ENCODE measurements at regions not wholly inside any gene's neighbourhood (a gene's known extent, or its start where the extent isn't known, plus 50 kb on each side); places are given as distances from the start of the nearest gene placed in this dataset.

GRCh38 chr11:69368119-69368880, 74.3 kb downstream of the MYEOV start:
- Histone ChIP-seq H3K4me3 (ENCODE audit: low read length) (no peak overlapping the region), H3K36me3 (ENCODE audit: control insufficient read depth, insufficient read depth, low read length) (no peaks in the 10 kb centered on the region), H3K9me3 (ENCODE audit: control insufficient read depth, low read length) (no peaks in the 10 kb centered on the region), H3K4me1 (ENCODE audit: control insufficient read depth, insufficient read depth, low read length) (peaks cover 6% of the 10 kb centered on the region), H3K9ac (ENCODE audit: low read length) (no peak overlapping the region), H3K27me3 (ENCODE audit: control insufficient read depth, insufficient read depth, low read length) (no peaks in the 10 kb centered on the region)

- Histone ChIP-seq H3K9me3 (ENCODE audit: control insufficient read depth, low read length) (no peaks in the 10 kb centered on the region), H3K9ac (ENCODE audit: low read length) (no peak overlapping the region), H3K27me3 (ENCODE audit: control insufficient read depth, insufficient read depth, low read length) (no peaks in the 10 kb centered on the region), H3K4me3 (ENCODE audit: low read length) (no peak overlapping the region), H3K36me3 (ENCODE audit: control insufficient read depth, insufficient read depth, low read length) (no peaks in the 10 kb centered on the region), H3K4me1 (ENCODE audit: control insufficient read depth, insufficient read depth, low read length) (peaks cover 15% of the 10 kb centered on the region)
Measured at GRCh38 chr11:69369210-69369825, 75.4 kb downstream of the MYEOV start.

GRCh38 chr11:69369945-69370344, 76.0 kb downstream of the MYEOV start:
- H3K9ac ChIP-seq (ENCODE audit: low read length): no peak overlapping the region
- H3K27me3 ChIP-seq (ENCODE audit: control insufficient read depth, insufficient read depth, low read length): no peaks in the 10 kb centered on the region
- no peaks in the 10 kb centered on the region for H3K9me3 ChIP-seq (ENCODE audit: control insufficient read depth, low read length)
- peaks cover 22% of the 10 kb centered on the region for H3K4me1 ChIP-seq (ENCODE audit: control insufficient read depth, insufficient read depth, low read length)
- no peaks in the 10 kb centered on the region for H3K36me3 ChIP-seq (ENCODE audit: control insufficient read depth, insufficient read depth, low read length)
- no peak overlapping the region for H3K4me3 ChIP-seq (ENCODE audit: low read length)

DNA sequence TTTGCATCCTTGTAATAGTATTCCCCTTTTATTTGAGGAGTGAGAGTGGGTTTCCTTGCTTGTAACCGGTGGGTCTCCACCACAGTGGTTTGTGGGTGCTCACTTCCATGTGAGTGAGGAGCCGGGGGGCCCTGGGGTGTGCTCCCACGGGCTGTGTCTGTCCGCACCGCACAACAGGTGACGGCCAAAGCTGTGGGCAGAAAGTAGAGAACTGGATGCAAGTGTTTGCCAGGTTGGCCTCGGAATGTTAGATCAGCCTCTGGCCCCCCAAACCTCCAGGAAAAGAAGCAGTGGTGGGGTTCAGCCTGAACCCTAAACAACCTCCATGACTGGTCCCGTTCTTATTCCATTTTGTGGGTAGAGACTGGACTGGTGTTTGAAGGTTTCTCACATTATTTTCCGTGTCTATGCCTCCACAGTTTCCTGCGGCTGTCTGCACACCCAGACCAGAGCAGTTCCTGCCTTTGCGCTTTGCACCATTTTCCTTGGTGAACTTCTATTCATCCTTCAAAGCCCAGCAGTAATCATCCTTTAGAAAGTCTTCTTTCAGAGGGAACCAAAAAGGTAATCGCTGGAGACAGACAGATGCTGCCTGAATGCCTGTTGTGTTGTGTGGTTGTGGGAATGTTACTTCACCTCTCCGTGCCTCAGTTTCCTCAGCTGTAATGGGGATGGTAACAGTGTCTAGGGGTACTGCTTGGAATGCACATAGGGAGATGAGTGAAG, 77.2 kb downstream of the MYEOV start:
- H3K36me3 ChIP-seq (ENCODE audit: control insufficient read depth, insufficient read depth, low read length): no peaks in the 10 kb centered on the region

GRCh38 chr11:69371731-69372588, 78.0 kb downstream of the MYEOV start:
- Histone ChIP-seq H3K27me3 (ENCODE audit: control insufficient read depth, insufficient read depth, low read length) (peaks cover 4% of the 10 kb centered on the region), H3K4me1 (ENCODE audit: control insufficient read depth, insufficient read depth, low read length) (peaks cover 42% of the 10 kb centered on the region), H3K9ac (ENCODE audit: low read length) (no peak overlapping the region), H3K36me3 (ENCODE audit: control insufficient read depth, insufficient read depth, low read length) (no peaks in the 10 kb centered on the region), H3K9me3 (ENCODE audit: control insufficient read depth, low read length) (no peaks in the 10 kb centered on the region), H3K4me3 (ENCODE audit: low read length) (no peak overlapping the region)

More for the DNA sequence above, 77.2 kb downstream of the MYEOV start:
- Histone ChIP-seq H3K9ac (ENCODE audit: low read length) (no peak overlapping the region), H3K4me1 (ENCODE audit: control insufficient read depth, insufficient read depth, low read length) (peaks cover 34% of the 10 kb centered on the region), H3K4me3 (ENCODE audit: low read length) (no peak overlapping the region), H3K9me3 (ENCODE audit: control insufficient read depth, low read length) (no peaks in the 10 kb centered on the region), H3K27me3 (ENCODE audit: control insufficient read depth, insufficient read depth, low read length) (no peaks in the 10 kb centered on the region)

DNA sequence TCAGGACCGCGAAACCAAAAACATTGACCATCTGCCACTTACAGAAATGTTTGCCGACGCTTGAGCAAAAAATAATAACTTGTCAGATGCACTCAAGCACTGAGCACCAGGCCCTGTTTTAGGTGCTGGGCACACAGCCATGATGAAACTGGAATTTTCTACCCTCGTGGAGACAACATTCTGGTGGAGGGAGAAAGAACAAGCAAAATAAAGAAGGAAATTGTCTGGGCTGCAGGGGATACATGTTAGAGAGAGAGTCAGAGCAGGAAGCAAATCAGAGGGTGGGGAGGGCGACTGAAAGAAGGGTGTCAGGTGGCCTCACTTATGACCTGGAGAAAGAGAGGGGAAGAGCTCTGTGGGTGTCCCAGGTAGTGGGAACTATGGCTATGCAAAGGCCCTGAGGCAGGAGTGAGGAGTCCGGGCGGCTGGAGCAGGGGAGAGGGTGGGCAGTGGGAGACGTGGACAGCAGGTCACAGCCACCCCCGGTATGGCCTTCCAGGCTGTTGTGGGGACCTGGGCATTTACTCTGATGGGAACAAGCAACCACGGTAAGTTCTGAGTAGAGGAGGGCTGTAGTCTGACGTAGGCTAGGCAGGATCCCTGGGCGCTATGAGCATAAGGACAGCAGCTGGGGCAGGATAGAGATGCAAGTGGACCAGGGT, 78.8 kb downstream of the MYEOV start:
- H3K4me3 ChIP-seq (ENCODE audit: low read length): no peak overlapping the region
- H3K9me3 ChIP-seq (ENCODE audit: control insufficient read depth, low read length): no peaks in the 10 kb centered on the region
- no peak overlapping the region for H3K9ac ChIP-seq (ENCODE audit: low read length)
- no peaks in the 10 kb centered on the region for H3K36me3 ChIP-seq (ENCODE audit: control insufficient read depth, insufficient read depth, low read length)
- peaks cover 47% of the 10 kb centered on the region for H3K4me1 ChIP-seq (ENCODE audit: control insufficient read depth, insufficient read depth, low read length)
- peaks cover 4% of the 10 kb centered on the region for H3K27me3 ChIP-seq (ENCODE audit: control insufficient read depth, insufficient read depth, low read length)

DNA sequence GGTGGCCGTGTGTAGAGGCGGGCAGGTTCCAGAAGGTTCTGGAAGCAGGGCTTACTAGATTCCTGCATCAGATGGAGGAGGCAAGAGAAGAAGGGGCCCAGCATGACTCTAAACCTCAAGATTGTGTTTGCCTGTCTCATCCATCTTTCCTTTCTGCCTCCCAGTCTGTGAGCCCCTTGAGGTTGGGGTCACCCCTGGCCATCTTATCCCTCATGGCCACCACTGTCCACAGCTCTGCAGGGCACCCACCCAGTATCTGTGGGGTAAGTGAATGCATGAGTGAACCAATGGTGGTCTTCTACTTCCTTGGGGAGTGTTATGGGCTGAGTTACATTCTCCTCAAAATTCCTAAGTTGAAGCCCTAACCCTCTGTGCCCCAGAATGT, 79.3 kb downstream of the MYEOV start:
- peaks cover 4% of the 10 kb centered on the region for H3K27me3 ChIP-seq (ENCODE audit: control insufficient read depth, insufficient read depth, low read length)
- no peaks in the 10 kb centered on the region for H3K9me3 ChIP-seq (ENCODE audit: control insufficient read depth, low read length)
- H3K4me1 ChIP-seq (ENCODE audit: control insufficient read depth, insufficient read depth, low read length): peaks cover 49% of the 10 kb centered on the region
- H3K4me3 ChIP-seq (ENCODE audit: low read length): no peak overlapping the region
- H3K36me3 ChIP-seq (ENCODE audit: control insufficient read depth, insufficient read depth, low read length): no peaks in the 10 kb centered on the region
- H3K9ac ChIP-seq (ENCODE audit: low read length): no peak overlapping the region

DNA sequence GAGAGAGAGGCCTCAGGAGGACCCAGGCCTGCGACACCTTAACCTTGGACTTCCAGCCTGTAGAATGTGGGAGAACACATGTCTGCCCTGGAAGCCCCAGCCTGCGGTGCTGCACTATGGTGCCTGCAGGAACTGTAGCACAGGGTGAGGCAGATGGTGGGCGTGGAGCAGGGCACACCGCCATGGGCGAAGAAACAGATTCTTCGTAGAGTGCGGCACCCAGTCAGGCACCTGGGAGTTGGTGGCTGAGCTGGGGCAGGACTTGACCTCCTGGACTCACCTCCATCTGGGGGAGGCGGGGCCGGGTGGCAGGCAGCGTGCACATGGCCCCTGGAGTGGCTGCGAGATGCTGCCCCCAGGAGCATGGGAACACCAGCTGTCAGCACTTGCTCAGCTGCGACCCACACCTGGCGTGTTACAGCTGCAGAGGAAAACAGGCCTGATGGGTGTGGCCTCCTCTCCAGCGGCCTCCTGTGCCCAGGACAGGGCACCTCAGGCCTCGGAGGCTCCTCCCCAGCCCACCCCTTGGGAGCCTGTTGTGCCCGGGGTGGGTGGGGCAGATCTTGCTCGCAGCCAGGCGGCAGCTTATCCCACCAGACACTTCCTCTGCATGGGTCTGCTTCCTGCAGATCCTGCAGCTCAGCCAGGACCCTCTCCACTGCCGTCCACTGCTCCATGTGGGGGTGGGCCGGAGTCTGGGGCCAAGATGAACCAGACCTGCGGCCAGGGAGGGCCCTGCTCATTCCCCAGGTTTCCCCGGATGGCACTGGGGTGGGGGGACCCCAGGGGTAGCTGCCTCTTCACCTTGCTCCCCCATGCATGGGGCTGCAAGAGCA, 80.4 kb downstream of the MYEOV start:
- Histone ChIP-seq H3K4me3 (ENCODE audit: low read length) (no peak overlapping the region), H3K36me3 (ENCODE audit: control insufficient read depth, insufficient read depth, low read length) (no peaks in the 10 kb centered on the region), H3K27me3 (ENCODE audit: control insufficient read depth, insufficient read depth, low read length) (peaks cover 4% of the 10 kb centered on the region), H3K4me1 (ENCODE audit: control insufficient read depth, insufficient read depth, low read length) (peaks cover 46% of the 10 kb centered on the region), H3K9ac (ENCODE audit: low read length) (no peak overlapping the region), H3K9me3 (ENCODE audit: control insufficient read depth, low read length) (no peaks in the 10 kb centered on the region)

DNA sequence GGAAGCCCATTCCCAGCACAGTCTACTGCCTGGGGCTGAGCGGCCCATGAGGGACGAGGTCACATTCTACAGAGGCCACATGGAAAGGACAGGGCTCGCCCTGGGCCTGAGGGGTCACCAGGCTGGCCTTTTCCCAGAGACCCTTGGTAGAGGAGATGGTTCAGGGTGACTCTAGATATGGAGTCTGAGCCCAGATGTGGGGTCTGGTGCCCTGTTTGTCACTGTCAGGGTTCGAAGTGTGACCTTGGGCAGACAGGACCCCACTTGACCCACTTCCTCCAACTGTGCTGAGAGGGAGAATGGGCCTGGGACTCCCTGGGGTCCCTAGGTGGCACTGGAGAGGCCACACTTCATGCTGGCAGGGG, 81.0 kb downstream of the MYEOV start:
- Histone ChIP-seq H3K9me3 (ENCODE audit: control insufficient read depth, low read length) (no peaks in the 10 kb centered on the region), H3K4me1 (ENCODE audit: control insufficient read depth, insufficient read depth, low read length) (peaks cover 46% of the 10 kb centered on the region), H3K36me3 (ENCODE audit: control insufficient read depth, insufficient read depth, low read length) (no peaks in the 10 kb centered on the region), H3K4me3 (ENCODE audit: low read length) (no peak overlapping the region), H3K9ac (ENCODE audit: low read length) (no peak overlapping the region), H3K27me3 (ENCODE audit: control insufficient read depth, insufficient read depth, low read length) (peaks cover 4% of the 10 kb centered on the region)

DNA sequence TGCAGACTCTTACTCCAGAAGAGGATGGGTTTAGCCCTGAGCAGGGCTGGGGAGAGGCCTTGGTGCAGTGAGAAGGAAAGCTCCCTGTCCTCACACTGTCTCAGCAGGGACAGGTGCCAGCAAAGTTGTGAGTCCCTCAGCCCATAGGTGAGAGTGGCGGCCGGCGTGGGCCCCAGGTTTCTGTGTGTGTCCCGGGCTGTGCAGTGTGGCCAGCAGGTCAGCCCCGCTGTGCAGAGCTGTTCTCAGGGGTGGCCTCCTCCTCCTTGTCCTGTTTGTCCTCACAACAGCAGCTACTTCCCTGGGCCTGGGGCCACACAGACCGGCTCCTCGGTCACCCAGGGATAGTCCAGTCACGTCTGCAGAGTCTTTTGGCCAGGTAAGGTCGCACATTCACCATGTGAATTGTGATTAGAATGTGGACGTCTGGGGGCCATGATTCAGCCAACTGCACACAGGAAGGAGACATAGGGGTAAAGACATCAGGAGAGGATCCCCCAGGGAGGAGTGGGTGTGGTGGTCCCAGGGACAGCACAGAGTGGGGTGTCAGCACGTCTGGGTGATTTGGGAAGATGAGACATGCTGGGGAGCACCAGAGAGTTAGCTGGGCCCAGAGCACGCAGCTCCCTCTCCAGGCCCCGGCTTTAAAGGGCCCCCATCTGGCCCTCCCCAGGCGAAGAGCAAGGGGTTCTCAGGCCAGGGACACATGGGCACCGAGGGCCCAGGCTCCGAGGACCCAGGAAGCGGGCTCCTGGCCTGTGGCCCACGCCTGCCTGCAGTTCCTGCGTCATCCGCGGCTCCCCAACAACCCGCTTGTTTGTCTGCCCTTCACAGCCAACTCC, 81.6 kb downstream of the MYEOV start:
- peaks cover 46% of the 10 kb centered on the region for H3K4me1 ChIP-seq (ENCODE audit: control insufficient read depth, insufficient read depth, low read length)
- H3K36me3 ChIP-seq (ENCODE audit: control insufficient read depth, insufficient read depth, low read length): no peaks in the 10 kb centered on the region
- no peak overlapping the region for H3K9ac ChIP-seq (ENCODE audit: low read length)
- no peaks in the 10 kb centered on the region for H3K9me3 ChIP-seq (ENCODE audit: control insufficient read depth, low read length)
- no peak overlapping the region for H3K4me3 ChIP-seq (ENCODE audit: low read length)
- H3K27me3 ChIP-seq (ENCODE audit: control insufficient read depth, insufficient read depth, low read length): peaks cover 4% of the 10 kb centered on the region

Measured in mucosa of stomach (tissue), 1 donor.